ENCODE measurements at regions not wholly inside any gene's neighbourhood (a gene's known extent, or its start where the extent isn't known, plus 50 kb on each side); places are given as distances from the start of the nearest gene placed in this dataset.
"Not testable (repeated sequence)": the region's sequence is repeated elsewhere in the genome, so short reads cannot be mapped to it uniquely, and the experiment has no call there.

GRCh38 chr17:28247671-28248555, 71.1 kb upstream of the TMEM97 start:
- DNase-seq (ENCODE audit: low spot score): peak; percentile 3

- DNase-seq (ENCODE audit: low spot score): peak; percentile 4
These were observed 69.3 kb upstream of the TMEM97 start for GRCh38 chr17:28249706-28250105.

- DNase-seq (ENCODE audit: low spot score): no peak
These were observed 66.6 kb upstream of the TMEM97 start for GRCh38 chr17:28252436-28252835.

GRCh38 chr17:28253663-28254062, 65.3 kb upstream of the TMEM97 start:
- DNase-seq (ENCODE audit: low spot score): no peak

GRCh38 chr17:28255616-28256015, 63.4 kb upstream of the TMEM97 start:
- DNase-seq (ENCODE audit: low spot score): no peak

- DNase-seq (ENCODE audit: low spot score): no peak
These were observed 62.6 kb upstream of the TMEM97 start for GRCh38 chr17:28256370-28256769.

- DNase-seq (ENCODE audit: low spot score): no peak
These were observed 62.1 kb upstream of the TMEM97 start for GRCh38 chr17:28256881-28257280.

- no peak for DNase-seq (ENCODE audit: low spot score)
These were observed 60.6 kb upstream of the TMEM97 start for GRCh38 chr17:28258347-28258887.

- no peak for DNase-seq (ENCODE audit: low spot score)
These were observed 57.8 kb upstream of the TMEM97 start for GRCh38 chr17:28261219-28261618.

- not testable (repeated sequence) for DNase-seq (ENCODE audit: low spot score)
These were observed 56.8 kb upstream of the TMEM97 start for GRCh38 chr17:28262123-28262745.

- not testable (repeated sequence) for DNase-seq (ENCODE audit: low spot score)
These were observed 54.0 kb upstream of the TMEM97 start for GRCh38 chr17:28264902-28265548.

- not testable (repeated sequence) for DNase-seq (ENCODE audit: low spot score)
These were observed 53.0 kb upstream of the TMEM97 start for GRCh38 chr17:28265856-28266546.

- not testable (repeated sequence) for DNase-seq (ENCODE audit: low spot score)
These were observed 52.5 kb upstream of the TMEM97 start for GRCh38 chr17:28266547-28266920.

- DNase-seq (ENCODE audit: low spot score): not testable (repeated sequence)
These were observed 51.9 kb upstream of the TMEM97 start for GRCh38 chr17:28266926-28267719.

GRCh38 chr17:28267720-28268609, 51.0 kb upstream of the TMEM97 start:
- DNase-seq (ENCODE audit: low spot score): no peak

- no peak for DNase-seq (ENCODE audit: low spot score)
These were observed 50.2 kb upstream of the TMEM97 start for GRCh38 chr17:28268610-28269313.

All from AG20443 (cell line).